GM18519 (cell line): ENCODE measurements at regions not wholly inside any gene's neighbourhood (a gene's known extent, or its start where the extent isn't known, plus 50 kb on each side); places are given as distances from the start of the nearest gene placed in this dataset.

ENCODE experiments used
- ATAC-seq: cut with Tn5 transposase; IDR thresholded peaks from one replicate; pipeline ENCODE4 v1.9.1; 2021; ENCODE audit warnings: mild to moderate bottlenecking, moderate library complexity; ENCODE audit not compliant: unreplicated experiment, low FRiP score

DNA sequence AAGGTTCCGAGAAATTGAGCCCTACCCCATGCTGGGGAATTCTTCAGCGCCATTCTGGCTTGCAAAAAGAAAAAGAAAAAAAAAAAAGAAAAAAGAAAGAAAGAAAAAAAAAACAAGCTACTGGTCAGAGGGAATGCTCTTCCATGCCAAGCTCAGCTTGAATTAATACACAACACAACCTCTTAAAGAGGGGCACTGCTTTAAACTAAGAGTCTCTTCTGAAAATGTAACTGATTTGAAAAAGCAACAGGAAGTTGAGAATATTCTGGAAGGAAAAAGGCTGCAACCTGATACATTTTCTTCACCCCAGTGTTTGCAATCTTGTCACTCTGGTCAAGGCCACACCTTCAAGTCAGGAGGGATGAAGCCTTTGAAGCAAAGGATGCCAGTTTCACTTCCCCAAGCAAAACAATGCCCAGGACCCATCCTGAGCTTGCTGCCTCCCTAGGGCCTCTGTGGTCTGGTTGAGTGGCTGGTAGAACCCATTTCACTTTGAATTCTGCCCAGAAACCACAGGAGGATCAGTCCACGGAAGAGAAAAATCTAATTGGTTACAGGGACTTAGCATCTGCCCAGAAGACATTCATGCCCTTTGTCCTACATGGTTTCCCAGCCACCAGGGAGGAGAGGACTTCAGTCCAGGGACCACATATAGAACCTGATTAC lies 389.7 kb downstream of the SOX9 start:
- no peak for ATAC-seq

DNA sequence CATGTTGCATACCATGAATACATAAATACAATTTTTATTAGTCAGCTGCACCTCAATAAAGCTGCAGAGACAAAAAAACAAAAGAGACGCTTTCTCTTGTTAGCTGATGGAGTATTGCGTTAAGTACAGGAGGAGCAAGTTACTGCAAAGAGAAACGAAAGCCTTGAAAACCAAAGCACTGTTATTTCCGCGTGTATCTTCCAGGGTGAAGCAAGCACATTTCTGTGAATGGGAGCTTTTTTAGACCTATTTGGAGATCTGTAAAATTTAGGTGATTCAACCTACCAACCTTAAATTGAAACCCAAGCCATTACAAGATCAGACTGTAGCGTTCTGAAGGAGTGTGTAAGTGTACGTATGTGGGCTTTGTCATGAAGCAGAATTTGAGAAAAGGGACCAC lies 390.4 kb downstream of the SOX9 start:
- ATAC-seq, result no peak

- ATAC-seq, result no peak
Observed at GRCh38 chr17:72511874-72512273, 391.1 kb downstream of the SOX9 start.

- no peak for ATAC-seq
Observed at GRCh38 chr17:72512649-72513556, 392.1 kb downstream of the SOX9 start.

DNA sequence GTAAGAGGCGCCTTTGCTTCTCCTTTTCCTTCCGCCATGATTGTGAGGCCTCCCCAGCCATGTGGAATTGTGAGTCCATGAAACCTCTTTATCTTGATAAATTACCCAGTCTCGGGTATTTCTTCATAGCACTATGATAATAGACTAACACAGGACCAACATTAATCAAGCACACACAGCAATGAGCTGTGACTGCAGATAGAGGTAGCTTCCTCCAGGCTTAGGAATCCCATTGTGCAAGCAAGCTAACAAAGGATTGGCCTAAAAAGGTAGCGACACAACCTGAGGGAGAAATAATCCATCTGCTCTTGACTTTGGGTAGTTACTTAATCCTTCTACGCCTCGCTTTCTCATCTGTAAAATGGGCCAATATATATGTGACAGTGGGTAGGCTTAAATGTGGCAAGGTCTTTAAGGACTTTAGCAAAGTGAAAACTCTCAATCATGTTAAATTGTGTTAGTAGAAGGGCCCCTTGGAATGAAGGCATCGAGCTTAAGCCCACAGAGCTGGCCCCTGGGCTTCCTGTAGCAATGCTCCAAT lies 393.6 kb downstream of the SOX9 start:
- ATAC-seq, result no peak

- ATAC-seq, result no peak
Observed at GRCh38 chr17:72514891-72515290, 394.1 kb downstream of the SOX9 start.

GRCh38 chr17:72515291-72516065 lies 394.7 kb downstream of the SOX9 start:
- ATAC-seq, result peak; percentile 35

DNA sequence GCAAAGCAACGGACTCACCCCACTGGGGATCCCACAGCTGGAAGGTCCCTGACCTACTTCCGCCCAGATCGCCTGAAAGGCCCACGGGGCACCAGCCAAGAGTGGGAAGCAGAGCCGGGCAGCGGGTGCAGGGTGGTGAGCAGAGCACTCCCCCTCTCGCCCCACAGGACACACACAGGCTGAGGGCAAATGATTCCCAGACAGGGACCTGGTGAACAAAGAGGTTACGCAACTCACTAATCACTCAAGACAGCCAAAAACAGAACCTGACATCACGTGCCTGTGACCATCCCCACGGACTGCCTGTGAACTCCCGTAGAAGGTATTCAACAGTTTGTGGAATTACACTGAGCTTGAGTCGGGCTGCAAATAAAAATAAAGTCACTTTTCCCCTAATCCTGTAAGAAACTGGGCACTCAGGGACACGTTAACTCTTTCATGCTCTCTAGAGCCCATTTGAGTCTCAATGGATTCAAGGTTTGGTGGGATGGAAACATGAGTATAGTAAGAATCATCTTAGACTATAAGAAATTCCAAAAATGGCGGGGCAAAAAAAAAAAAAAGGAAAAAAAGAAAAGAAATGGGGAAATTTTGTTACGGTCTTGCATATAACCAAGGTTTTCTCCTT lies 396.1 kb downstream of the SOX9 start:
- ATAC-seq, result no peak

DNA sequence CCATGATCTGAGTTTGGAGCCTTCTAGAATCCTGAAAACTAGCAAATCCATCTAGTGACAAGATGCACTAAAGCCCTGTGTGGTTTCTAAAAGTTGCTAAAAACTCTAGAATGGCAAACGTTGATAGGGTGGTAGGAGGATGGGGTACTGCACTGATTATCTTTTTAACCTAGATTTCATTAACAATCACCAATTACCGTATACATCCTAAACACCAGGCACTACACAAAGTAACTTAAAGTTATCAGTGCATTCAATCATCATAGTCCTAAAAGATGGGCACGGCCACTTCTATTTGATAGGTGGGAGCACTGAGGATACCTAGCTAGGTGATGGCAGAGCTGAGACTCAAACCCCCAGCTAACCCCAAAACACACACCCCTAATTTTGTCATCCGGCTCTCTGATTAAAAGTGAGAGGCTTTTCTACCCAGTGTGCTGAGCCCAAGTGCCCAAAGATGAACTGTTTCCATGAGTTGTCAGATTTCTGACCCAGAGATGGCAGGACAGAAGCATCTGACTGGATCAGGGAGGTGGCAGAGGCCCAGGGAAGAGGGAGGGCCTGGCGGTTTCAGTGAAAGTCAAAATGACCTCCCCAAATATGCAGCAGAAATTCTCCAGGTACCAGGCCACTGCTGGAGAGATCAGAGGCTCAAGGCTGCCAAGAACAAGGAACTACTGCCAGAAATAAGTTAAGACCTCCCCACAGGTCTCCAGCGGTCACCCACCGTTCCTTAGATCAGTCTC lies 396.8 kb downstream of the SOX9 start:
- no peak for ATAC-seq

- no peak for ATAC-seq
Observed at GRCh38 chr17:72518159-72518732, 397.4 kb downstream of the SOX9 start.

DNA sequence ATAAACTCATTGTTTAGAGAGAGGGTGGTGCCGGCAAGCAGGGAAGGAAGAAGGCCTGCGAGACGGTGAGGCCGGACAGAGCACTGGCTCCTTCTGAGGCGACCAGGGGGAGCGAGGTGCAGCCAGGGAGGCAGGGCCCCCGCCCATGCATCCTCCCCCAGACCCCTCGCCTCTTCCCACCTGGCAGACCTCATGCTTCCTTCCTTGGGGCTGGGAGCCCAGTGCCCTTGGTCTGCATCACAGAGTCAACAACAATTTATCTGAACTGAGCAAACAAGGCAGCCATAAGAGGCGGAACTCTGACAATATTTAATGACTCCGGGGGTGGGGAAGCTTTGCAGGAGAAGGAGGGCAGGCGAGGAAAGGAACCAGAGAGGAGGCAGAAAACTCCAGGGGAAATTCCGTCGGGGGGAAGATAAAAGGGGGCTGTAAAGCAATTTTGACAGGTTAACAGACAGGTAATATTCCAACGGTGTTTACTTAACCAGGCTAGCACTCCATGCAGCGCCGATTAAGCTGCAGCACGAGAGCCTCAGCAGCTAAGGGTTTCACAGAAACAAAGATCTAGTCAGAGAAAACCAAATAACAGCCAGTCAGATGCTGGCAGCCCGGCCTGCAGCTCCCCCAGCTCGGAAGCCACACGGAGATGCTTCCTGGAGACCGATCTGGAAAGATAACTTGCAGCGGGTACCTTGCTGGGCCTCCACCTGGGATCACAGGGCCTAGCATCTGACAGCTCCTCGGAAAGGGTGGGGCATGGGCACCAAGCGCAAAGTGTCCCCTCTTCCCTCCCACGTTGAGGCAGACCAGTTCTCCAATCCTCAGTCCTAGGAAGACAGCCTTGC lies 398.2 kb downstream of the SOX9 start:
- ATAC-seq, result no peak

DNA sequence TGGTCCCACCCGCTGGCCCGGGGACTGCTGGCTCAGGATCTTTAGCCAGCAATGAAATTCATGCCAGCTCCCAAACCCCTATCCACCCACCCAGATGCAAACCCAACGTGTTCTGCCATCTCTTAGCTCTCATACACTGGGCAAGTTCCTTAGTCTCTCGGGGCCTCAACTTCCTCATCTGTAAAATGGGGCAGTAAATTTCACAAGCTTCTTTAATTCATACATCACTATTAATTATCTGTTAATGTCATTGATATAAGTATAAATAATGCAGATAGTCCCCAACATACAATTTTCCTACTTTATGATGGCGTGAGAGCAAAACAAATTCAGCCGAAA lies 398.7 kb downstream of the SOX9 start:
- ATAC-seq, result no peak

DNA sequence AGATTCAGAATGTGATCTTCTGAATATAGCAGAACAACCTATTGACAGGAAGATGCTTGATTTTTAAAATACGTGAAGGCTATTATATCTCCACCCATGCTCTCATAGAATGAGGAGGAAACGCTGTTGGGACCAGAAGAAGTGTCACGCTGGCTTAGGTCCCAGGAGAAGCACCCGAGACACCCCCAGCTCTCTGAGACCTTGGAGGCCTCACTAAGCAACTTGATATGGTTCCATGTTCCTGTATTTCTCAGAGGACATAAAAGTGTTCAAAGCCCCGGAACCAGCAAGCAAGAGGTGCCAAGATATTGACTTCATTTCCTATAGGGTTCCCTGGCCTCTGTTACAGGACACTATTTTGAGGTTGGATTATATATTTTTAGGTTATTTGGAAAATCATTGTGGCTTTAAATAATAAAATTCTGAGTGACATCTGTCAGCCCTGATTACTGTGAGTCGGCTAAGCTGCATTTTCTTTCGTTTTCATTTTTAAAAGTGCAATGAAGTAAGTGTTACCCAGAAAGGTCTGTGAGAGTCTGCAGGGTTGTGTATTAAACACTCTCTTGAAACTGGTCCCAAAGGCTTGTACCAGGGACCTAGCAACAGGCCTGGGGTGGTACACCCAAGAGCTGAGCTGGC lies 400.0 kb downstream of the SOX9 start:
- no peak for ATAC-seq

DNA sequence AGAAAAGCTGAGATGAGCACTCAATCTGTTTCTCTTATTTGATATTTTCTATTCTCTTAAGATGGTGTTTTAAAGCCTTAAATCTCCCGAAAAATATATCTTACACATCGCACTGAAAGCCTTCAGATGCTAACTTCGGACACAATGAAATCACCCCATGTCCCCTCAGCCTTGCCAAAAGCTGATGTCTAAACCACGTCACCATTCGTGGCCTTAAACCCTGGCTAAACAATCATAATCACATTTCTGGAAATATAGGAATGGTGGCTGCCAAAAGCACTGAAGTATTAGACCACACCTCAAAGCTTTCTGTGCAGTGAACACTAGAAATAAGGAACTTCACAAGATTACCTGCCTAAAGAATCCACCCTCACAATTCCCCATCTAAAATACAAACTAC lies 402.7 kb downstream of the SOX9 start:
- no peak for ATAC-seq

GRCh38 chr17:72525225-72526015 lies 404.6 kb downstream of the SOX9 start:
- ATAC-seq, result no peak

GRCh38 chr17:72526769-72527168 lies 405.9 kb downstream of the SOX9 start:
- no peak for ATAC-seq

GRCh38 chr17:72527789-72528188 lies 407.0 kb downstream of the SOX9 start:
- ATAC-seq, result no peak
